Esophagus squamous epithelium (tissue), 4 donors: ENCODE measurements at regions not wholly inside any gene's neighbourhood (a gene's known extent, or its start where the extent isn't known, plus 50 kb on each side); places are given as distances from the start of the nearest gene placed in this dataset.

ENCODE experiments used
- POLR2A ChIP-seq, 4 donors: fragments of 450-650 bp; IDR thresholded peaks; one replicate each; pipeline ENCODE4 v1.6.1; 2017; ENCODE audit warnings: antibody characterized with exemption in 4 of 4, mild to moderate bottlenecking in 4 of 4, moderate library complexity in 3 of 4
- TF ChIP-seq, protein P1 (sequence below), 6 experiments: fragments of 450-650 bp in 4 of 6; fragments of 200-600 bp in 2 of 6; sonication (generic) in 2 of 6; IDR thresholded peaks; one replicate each; pipeline ENCODE4 v1.5.1; 2016 to 2019; ENCODE audit warnings: antibody characterized with exemption in 6 of 6, mild to moderate bottlenecking in 4 of 6, moderate library complexity in 4 of 6

GRCh38 chr3:194955979-194956696 is 270.5 kb downstream of the FAM43A start:
- TF ChIP-seq, protein P1, sequence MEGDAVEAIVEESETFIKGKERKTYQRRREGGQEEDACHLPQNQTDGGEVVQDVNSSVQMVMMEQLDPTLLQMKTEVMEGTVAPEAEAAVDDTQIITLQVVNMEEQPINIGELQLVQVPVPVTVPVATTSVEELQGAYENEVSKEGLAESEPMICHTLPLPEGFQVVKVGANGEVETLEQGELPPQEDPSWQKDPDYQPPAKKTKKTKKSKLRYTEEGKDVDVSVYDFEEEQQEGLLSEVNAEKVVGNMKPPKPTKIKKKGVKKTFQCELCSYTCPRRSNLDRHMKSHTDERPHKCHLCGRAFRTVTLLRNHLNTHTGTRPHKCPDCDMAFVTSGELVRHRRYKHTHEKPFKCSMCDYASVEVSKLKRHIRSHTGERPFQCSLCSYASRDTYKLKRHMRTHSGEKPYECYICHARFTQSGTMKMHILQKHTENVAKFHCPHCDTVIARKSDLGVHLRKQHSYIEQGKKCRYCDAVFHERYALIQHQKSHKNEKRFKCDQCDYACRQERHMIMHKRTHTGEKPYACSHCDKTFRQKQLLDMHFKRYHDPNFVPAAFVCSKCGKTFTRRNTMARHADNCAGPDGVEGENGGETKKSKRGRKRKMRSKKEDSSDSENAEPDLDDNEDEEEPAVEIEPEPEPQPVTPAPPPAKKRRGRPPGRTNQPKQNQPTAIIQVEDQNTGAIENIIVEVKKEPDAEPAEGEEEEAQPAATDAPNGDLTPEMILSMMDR (IDR thresholded peaks at IDR 0.05): no peak
- no peak for TF ChIP-seq POLR2A (IDR thresholded peaks at IDR 0.05)
